ENCODE measurements at regions not wholly inside any gene's neighbourhood (a gene's known extent, or its start where the extent isn't known, plus 50 kb on each side); places are given as distances from the start of the nearest gene placed in this dataset.

- no peak for DNase-seq (ENCODE audit: low spot score)
These were observed 170.6 kb upstream of the PKDCC start for GRCh38 chr2:41877114-41877678.

- DNase-seq (ENCODE audit: low spot score), result no peak
These were observed 169.8 kb upstream of the PKDCC start for GRCh38 chr2:41878056-41878455.

DNA sequence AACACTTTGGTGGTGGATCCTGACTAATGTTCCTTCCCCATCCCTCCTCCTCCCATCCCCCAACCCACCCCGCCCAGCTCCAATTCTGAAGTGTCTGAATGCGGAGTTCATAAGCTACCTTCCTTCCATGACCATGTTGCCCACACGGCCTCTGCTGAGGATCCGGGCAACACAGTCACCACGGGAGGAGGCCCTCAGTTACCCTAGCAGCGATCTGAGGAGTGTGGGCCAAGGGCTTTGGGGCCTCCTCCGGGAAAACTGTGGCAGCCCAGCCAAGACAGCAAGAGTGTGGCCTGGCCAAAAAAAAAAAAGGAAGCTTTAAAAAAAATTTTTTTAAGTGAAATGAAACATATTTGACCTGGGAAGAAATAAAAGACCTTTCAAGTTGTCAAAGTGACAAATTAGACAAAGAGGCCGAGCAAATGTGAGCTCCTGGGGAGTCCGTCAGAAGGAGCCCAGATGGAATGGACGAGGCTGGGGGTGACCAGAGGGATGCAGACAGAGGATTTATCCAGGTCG is 169.0 kb upstream of the PKDCC start:
- DNase-seq (ENCODE audit: low spot score), result no peak

GRCh38 chr2:41879235-41879916 is 168.4 kb upstream of the PKDCC start:
- DNase-seq (ENCODE audit: low spot score), result no peak

- DNase-seq (ENCODE audit: low spot score), result no peak
These were observed 167.1 kb upstream of the PKDCC start for GRCh38 chr2:41880561-41881243.

DNA sequence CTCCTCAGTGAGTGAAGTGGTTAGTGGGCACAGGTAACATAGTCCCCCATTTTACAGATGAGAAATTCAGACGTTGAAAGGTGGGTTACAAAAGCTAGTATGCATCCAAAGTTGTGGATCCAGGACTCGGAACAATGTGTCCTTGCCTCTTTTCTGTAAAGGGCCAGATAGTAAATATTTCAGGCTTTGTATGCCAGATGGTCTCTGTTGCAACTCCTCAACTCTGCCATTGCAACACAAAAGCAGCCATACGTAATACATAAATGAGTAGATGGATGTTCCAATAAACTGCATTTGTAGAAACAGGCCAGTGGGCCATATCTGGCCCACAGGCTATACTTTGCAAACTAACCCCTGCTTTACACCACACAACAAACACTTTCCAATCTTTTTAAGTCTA is 166.6 kb upstream of the PKDCC start:
- no peak for DNase-seq (ENCODE audit: low spot score)

DNA sequence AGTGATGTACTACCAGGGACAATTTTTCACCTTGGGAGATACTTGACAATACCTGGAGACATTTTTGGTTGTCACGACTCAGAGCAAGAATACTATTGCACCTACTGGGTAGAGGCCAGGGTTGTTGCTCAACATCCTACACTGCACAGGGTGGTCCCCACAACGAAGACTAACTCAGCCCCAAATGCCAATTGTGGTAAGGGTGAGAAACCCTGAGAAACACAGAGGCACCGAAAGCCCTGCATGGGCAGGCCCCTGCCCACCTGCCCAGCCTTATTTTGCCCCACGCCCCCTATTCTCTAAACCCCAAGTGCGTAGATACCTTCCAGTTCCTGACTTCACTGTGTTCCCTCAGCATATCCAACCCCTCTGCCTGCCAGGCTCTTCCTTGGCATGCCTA is 163.1 kb upstream of the PKDCC start:
- no peak for DNase-seq (ENCODE audit: low spot score)

GRCh38 chr2:41886145-41886664 is 161.6 kb upstream of the PKDCC start:
- DNase-seq (ENCODE audit: low spot score), result no peak

GRCh38 chr2:41886757-41887156 is 161.1 kb upstream of the PKDCC start:
- no peak for DNase-seq (ENCODE audit: low spot score)

GRCh38 chr2:41890341-41890740 is 157.5 kb upstream of the PKDCC start:
- no peak for DNase-seq (ENCODE audit: low spot score)

- DNase-seq (ENCODE audit: low spot score), result no peak
These were observed 155.3 kb upstream of the PKDCC start for GRCh38 chr2:41892476-41892875.

DNA sequence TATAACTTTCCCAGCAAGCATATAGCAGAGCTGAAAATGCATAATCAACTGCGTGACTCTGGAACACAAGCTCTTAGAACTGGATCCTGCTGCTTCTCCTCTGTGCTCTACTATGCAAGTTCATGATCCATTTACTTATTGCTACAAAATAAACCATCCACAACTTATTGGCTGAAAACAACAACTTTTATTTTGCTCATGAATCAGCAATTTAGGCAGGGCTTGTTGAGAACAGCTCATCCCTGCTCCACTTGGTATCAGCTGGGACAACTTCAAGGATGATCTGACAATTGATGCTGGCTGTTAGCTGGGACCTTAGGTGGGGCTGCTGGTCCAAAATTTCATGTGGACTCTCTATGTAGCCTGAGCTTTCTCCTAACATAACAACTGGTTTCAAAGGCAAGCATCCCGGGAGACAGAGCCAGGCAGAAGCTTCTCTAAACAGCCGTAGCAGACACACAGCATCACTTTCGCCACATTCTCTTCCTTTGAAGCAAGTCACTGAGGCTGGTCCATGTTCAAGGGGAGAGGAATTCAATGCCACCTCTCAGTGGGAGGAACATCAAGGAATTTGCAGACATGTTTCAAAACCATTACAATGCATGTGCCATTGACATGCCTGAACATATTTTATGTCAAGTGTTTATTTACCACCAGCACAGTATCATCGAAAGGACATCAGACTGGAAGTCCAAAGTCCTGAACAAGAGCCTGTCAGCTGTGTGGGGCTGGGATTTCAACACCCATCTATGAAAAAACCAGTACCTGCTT is 153.1 kb upstream of the PKDCC start:
- no peak for DNase-seq (ENCODE audit: low spot score)

GRCh38 chr2:41895334-41895664 is 152.5 kb upstream of the PKDCC start:
- no peak for DNase-seq (ENCODE audit: low spot score)

- DNase-seq (ENCODE audit: low spot score), result no peak
These were observed 151.5 kb upstream of the PKDCC start for GRCh38 chr2:41896186-41896846.

DNA sequence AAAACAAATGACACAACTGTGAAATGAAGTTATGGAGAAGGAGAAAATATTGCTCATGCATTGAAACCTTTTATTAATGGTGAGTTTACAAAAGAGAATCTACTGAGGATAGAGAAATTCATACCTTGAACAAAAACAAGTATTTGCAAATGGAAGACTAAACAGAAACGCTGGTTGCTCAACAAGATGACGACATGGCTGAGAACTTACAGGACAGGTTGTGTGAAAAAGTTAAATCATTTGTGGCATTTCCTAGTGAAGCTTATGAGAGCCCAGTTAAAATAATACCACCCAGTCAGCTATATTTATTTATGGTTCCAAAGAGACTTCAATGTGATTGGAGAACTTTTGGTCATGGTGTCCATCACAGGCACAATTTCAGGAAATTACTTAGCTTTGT is 148.6 kb upstream of the PKDCC start:
- no peak for DNase-seq (ENCODE audit: low spot score)

DNA sequence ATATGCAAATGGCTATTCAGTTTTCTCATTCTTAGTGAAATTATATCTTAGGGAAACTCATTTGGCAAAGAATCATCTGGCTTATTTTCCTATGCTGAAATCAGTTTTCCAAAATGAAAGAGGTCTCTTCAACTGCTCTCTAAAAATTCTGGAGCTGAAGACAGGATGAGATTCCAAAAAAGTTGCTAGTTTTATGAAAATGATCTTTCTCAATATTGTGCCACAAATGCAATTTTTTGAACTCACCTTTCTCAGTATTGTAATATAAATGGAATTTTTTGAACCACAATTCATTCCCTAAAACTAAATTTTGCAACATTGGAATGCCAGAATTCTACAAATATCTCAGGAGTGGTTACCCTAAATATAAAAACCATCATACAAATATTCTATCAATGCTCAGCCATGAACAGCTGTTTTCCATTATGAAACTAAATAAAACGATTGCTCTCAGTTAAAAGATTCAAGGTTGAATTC is 147.7 kb upstream of the PKDCC start:
- no peak for DNase-seq (ENCODE audit: low spot score)

DNA sequence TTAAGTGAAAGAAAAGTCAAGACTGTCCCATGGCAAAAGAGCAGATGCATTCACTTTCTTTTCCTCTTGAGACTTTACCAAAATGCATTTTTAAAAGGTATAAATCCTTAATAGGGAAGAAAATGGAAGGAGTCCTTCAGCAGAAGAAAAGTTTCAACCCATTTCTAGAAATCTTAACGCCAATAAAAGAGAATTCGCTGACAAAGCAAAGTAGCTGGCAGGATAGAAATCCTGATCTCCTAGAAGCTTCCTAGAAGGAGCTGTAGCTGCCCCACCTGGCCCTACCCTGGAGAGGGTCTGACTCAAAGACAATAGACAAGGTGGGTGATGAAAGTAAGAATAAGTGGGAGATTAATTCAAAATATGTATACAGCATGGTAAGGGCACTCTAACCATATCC is 144.9 kb upstream of the PKDCC start:
- no peak for DNase-seq (ENCODE audit: low spot score)

DNA sequence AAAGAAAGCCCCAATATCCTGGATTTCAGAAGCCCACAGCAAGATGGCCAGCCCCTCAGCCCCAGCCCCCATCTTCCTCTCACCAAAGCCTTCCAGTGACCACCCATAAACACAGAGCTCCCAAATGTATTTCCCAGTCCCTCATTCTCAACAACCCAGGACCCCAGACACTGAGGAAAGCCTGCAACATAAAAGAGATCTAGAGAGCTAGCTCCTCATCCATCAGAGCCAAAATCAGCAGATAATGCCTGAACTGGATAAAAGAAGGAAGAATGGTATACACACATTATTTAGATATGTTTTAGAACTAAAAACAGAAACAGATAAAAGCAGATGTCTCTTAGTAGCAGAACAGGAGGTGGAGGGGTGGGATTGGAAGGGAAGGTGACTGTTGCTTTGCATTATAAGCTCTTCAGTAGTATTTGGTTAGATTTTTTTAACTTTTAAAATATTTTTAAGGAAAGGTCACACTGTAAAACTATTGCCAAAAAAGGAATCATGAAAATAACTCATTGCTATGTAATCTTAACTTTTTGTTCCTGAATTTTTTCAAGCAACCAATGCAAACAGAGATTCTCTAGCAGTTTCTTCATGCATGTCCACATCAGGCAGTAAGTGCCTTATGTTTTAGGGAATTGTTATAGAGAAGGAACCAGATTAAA is 144.2 kb upstream of the PKDCC start:
- no peak for DNase-seq (ENCODE audit: low spot score)

- no peak for DNase-seq (ENCODE audit: low spot score)
These were observed 143.4 kb upstream of the PKDCC start for GRCh38 chr2:41904459-41904858.

DNA sequence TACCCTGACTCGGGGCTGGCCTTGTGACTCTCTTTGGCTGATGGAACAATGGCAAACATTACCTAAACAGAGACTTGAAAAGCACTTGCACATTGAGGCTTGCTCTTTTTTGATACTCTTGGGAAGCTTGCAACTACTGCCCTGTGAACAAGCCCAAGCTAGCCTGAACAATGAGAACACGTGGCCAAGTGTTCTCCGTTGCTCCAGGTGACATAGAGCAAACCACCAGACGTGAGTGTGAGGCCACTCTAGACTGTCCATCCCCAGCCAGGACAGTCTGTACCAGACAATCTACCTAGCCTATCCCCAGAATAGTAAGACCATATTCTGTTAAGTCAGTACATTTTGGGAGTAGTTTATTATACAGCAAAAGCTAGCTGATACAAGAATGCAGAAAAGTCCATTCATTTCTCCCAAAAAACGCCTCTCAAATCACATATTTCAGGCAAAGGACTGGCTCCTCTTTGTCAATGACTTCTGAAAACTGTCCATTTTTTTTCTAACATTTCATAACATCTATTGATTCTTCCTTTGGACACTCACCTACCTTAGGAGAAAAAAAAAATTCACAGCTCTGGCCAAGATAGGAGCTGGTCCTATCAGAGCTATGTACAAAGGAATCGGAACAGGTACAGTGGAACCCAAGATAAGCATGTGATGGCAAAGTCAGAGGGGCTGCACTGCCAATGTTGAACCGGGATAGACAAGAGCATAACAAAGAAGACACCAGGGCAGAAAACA is 142.1 kb upstream of the PKDCC start:
- no peak for DNase-seq (ENCODE audit: low spot score)

Measured in mesenteric fat pad (tissue), 1 donor.